AG09319 (cell line): ENCODE measurements at regions not wholly inside any gene's neighbourhood (a gene's known extent, or its start where the extent isn't known, plus 50 kb on each side); places are given as distances from the start of the nearest gene placed in this dataset.

Experiments used
- DNase-seq: peaks from one replicate; pipeline ENCODE4 v3.0.0-alpha.2; 2010; ENCODE audit warnings: low read depth; ENCODE audit errors: extremely low read depth
- CTCF ChIP-seq: IDR thresholded peaks from 2 replicates; pipeline ENCODE4 v1.5.1; 2011; ENCODE audit warnings: low read depth, mild to moderate bottlenecking, inconsistent platforms, low read length, moderate library complexity

GRCh38 chr21:36236052-36236730 is 79.6 kb downstream of the DOP1B start:
- no peak for DNase-seq
- TF ChIP-seq CTCF, result no peak

- DNase-seq, result no peak
- no peak for TF ChIP-seq CTCF
These were observed 80.8 kb downstream of the DOP1B start for GRCh38 chr21:36237441-36237840.

GRCh38 chr21:36239585-36239984 is 80.4 kb upstream of the MORC3 start:
- DNase-seq, result no peak
- no peak for TF ChIP-seq CTCF

GRCh38 chr21:36241717-36242116 is 78.3 kb upstream of the MORC3 start:
- DNase-seq, result no peak
- no peak for TF ChIP-seq CTCF

- no peak for TF ChIP-seq CTCF
- no peak for DNase-seq
These were observed 74.9 kb upstream of the MORC3 start for GRCh38 chr21:36245115-36245514.

GRCh38 chr21:36245649-36246048 is 74.3 kb upstream of the MORC3 start:
- DNase-seq, result no peak
- TF ChIP-seq CTCF, result no peak

GRCh38 chr21:36246080-36246631 is 73.8 kb upstream of the MORC3 start:
- no peak for TF ChIP-seq CTCF
- DNase-seq, result no peak
